Gastroesophageal sphincter (tissue), 4 donors: ENCODE measurements at regions not wholly inside any gene's neighbourhood (a gene's known extent, or its start where the extent isn't known, plus 50 kb on each side); places are given as distances from the start of the nearest gene placed in this dataset.

Source experiments
- ATAC-seq: fragments of 150-250 bp; one replicate; pipeline ENCODE4 v1.9.1; 2016; ENCODE audit warnings: mild to moderate bottlenecking, moderate library complexity
- H3K27ac ChIP-seq, 4 donors: fragments of 200-600 bp; sonication (generic) in 3 of 4; 1 replicate in 3 of 4; 2 replicates in 1 of 4; pipeline ENCODE4 v1.5.1; 2016 to 2019
- H3K27me3 ChIP-seq: fragments of 200-600 bp; sonication (generic); one replicate; pipeline ENCODE4 v1.5.1; 2019
- H3K36me3 ChIP-seq, 2 donors: fragments of 200-600 bp; sonication (generic); one replicate each; pipeline ENCODE4 v1.5.1; 2019; ENCODE audit warnings: control low read depth in 1 of 2
- H3K4me1 ChIP-seq, 3 donors: fragments of 200-600 bp; sonication (generic); 1 replicate in 2 of 3; 2 replicates in 1 of 3; pipeline ENCODE4 v1.5.1; 2016 to 2019; ENCODE audit warnings: control low read depth in 2 of 3
- H3K4me3 ChIP-seq, 2 donors: fragments of 200-600 bp; sonication (generic); one replicate each; pipeline ENCODE4 v1.5.1; 2019; ENCODE audit warnings: mild to moderate bottlenecking in 1 of 2, moderate library complexity in 1 of 2
- H3K9me3 ChIP-seq, 3 donors: fragments of 200-600 bp; sonication (generic); one replicate each; pipeline ENCODE4 v1.5.1; 2017 to 2019; ENCODE audit warnings: control low read depth in 2 of 3
- EP300 ChIP-seq: sonication (generic); formaldehyde crosslinking; IDR thresholded peaks from one replicate; pipeline ENCODE4 v1.6.1; 2017; ENCODE audit warnings: antibody characterized with exemption, mild to moderate bottlenecking
- POLR2A ChIP-seq, 2 donors: fragments of 450-650 bp; IDR thresholded peaks; one replicate each; pipeline ENCODE4 v1.6.1; 2017; ENCODE audit warnings: antibody characterized with exemption in 2 of 2, mild to moderate bottlenecking in 2 of 2, moderate library complexity in 1 of 2
- POLR2AphosphoS5 ChIP-seq: sonication (generic); formaldehyde crosslinking; IDR thresholded peaks from one replicate; pipeline ENCODE4 v1.6.1; 2017; ENCODE audit warnings: antibody characterized with exemption
- WGBS, 2 donors: methylation state at CpG; one replicate each; pipeline ENCODE4 v1.1.5; 2018; ENCODE audit warnings: low coverage in 1 of 2; 5-methylcytosine and 5-hydroxymethylcytosine counted together
- TF ChIP-seq, protein P1 (sequence below), 4 experiments: fragments of 200-600 bp in 2 of 4; fragments of 450-650 bp in 2 of 4; sonication (generic) in 1 of 4; IDR thresholded peaks; one replicate each; pipeline ENCODE4 v1.5.1; 2017 to 2019; ENCODE audit warnings: antibody characterized with exemption in 4 of 4, mild to moderate bottlenecking in 2 of 4, moderate library complexity in 2 of 4

DNA sequence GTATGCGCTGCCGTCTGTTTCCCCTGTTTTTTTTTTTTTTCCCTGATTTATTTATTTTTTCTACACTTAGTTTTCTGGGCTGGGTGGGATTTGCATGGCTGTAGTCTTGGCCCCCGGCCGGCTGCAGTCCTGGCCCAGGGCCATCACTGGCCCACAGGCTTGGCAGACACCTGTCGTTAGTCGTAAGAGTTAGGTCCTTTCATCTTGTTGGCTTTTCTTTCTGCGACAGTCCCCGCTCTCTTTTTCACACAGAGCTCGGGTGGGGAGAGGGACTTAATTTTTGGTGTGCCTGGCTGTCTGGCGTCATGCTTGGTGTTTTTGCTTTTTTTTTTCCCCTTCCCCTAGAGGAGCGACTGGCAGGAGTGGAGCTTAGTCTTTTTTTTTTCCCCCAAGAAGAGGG lies 183.4 kb downstream of the KLF13 start:
- Histone ChIP-seq H3K4me1 (no peaks in the 10 kb centered on the region), H3K27ac (no peak overlapping the region), H3K27me3 (no peaks in the 10 kb centered on the region), H3K36me3 (no peaks in the 10 kb centered on the region), H3K4me3 (no peak overlapping the region), H3K9me3 (no peaks in the 10 kb centered on the region)
- WGBS, 2 donors: 53 to 62% methylated on average over 8 of the region's 11 CpGs
- ATAC-seq: no peak
- TF ChIP-seq POLR2AphosphoS5: no peak

GRCh38 chr15:31511707-31512310 lies 185.2 kb downstream of the KLF13 start:
- H3K4me3 ChIP-seq: no peak overlapping the region
- no peaks in the 10 kb centered on the region for H3K27me3 ChIP-seq
- WGBS, 2 donors: 63 to 67% methylated on average over 3 to 7 of the region's 7 CpGs
- ATAC-seq: no peak
- no peak for TF ChIP-seq POLR2AphosphoS5
- TF ChIP-seq POLR2A (IDR thresholded peaks at IDR 0.05): no peak
- TF ChIP-seq EP300: no peak
- TF ChIP-seq, protein P1, sequence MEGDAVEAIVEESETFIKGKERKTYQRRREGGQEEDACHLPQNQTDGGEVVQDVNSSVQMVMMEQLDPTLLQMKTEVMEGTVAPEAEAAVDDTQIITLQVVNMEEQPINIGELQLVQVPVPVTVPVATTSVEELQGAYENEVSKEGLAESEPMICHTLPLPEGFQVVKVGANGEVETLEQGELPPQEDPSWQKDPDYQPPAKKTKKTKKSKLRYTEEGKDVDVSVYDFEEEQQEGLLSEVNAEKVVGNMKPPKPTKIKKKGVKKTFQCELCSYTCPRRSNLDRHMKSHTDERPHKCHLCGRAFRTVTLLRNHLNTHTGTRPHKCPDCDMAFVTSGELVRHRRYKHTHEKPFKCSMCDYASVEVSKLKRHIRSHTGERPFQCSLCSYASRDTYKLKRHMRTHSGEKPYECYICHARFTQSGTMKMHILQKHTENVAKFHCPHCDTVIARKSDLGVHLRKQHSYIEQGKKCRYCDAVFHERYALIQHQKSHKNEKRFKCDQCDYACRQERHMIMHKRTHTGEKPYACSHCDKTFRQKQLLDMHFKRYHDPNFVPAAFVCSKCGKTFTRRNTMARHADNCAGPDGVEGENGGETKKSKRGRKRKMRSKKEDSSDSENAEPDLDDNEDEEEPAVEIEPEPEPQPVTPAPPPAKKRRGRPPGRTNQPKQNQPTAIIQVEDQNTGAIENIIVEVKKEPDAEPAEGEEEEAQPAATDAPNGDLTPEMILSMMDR (IDR thresholded peaks at IDR 0.05): no peak
- no peaks in the 10 kb centered on the region for H3K4me1 ChIP-seq
- H3K27ac ChIP-seq: no peak overlapping the region
- H3K9me3 ChIP-seq: no peaks in the 10 kb centered on the region
- no peaks in the 10 kb centered on the region for H3K36me3 ChIP-seq

DNA sequence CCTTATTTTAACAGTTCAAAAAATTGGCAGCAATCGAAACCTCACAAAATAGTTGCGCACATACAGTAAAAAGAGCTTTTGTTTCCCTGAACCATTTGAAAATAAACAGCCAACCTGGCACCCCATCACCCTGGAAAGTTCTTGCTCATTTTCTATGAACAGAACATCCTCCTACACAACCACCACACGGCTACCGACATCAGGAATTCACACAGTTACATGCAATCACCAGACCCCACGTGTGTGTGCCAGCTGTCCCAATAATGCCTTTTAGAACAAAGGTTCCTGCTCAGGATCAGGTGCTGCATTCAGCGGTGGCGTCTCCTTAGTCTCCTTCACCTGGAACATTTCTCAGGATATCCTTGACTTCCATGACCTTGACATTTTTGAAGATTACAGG lies 186.5 kb downstream of the KLF13 start:
- TF ChIP-seq POLR2A (IDR thresholded peaks at IDR 0.05) (no peak), EP300 (no peak), POLR2AphosphoS5 (no peak)
- TF ChIP-seq, protein P1 (IDR thresholded peaks at IDR 0.05): no peak

GRCh38 chr15:31516440-31516839 lies 189.8 kb downstream of the KLF13 start:
- 75 to 80% methylated on average over 1 of the region's 1 CpG for WGBS, 2 donors
- H3K27me3 ChIP-seq: no peaks in the 10 kb centered on the region
- no peaks in the 10 kb centered on the region for H3K4me1 ChIP-seq
- no peaks in the 10 kb centered on the region for H3K36me3 ChIP-seq
- no peak for ATAC-seq
- no peak overlapping the region for H3K27ac ChIP-seq
- H3K9me3 ChIP-seq: no peaks in the 10 kb centered on the region
- H3K4me3 ChIP-seq: no peak overlapping the region
- TF ChIP-seq, protein P1 (IDR thresholded peaks at IDR 0.05): no peak
- no peak for TF ChIP-seq POLR2AphosphoS5
- no peak for TF ChIP-seq POLR2A (IDR thresholded peaks at IDR 0.05)
- TF ChIP-seq EP300: no peak

More for the DNA sequence above, 186.5 kb downstream of the KLF13 start:
- Histone ChIP-seq H3K27ac (no peak overlapping the region), H3K4me3 (no peak overlapping the region), H3K27me3 (no peaks in the 10 kb centered on the region), H3K9me3 (no peaks in the 10 kb centered on the region), H3K4me1 (no peaks in the 10 kb centered on the region), H3K36me3 (no peaks in the 10 kb centered on the region)
- 84 to 94% methylated on average over 5 to 7 of the region's 7 CpGs for WGBS, 2 donors
- no peak for ATAC-seq

- no peak for ATAC-seq
These were observed 190.2 kb downstream of the KLF13 start for GRCh38 chr15:31516874-31517273.

More at GRCh38 chr15:31516874-31517273, 190.2 kb downstream of the KLF13 start:
- 80 to 92% methylated on average over 2 to 3 of the region's 4 CpGs for WGBS, 2 donors
- no peak overlapping the region for H3K4me3 ChIP-seq
- no peaks in the 10 kb centered on the region for H3K9me3 ChIP-seq
- no peaks in the 10 kb centered on the region for H3K4me1 ChIP-seq
- no peaks in the 10 kb centered on the region for H3K27me3 ChIP-seq
- no peaks in the 10 kb centered on the region for H3K36me3 ChIP-seq
- TF ChIP-seq EP300: no peak
- TF ChIP-seq POLR2AphosphoS5: no peak
- TF ChIP-seq, protein P1 (IDR thresholded peaks at IDR 0.05): no peak
- TF ChIP-seq POLR2A (IDR thresholded peaks at IDR 0.05): no peak
- no peak overlapping the region for H3K27ac ChIP-seq
